ENCODE measurements at regions not wholly inside any gene's neighbourhood (a gene's known extent, or its start where the extent isn't known, plus 50 kb on each side); places are given as distances from the start of the nearest gene placed in this dataset.

DNA sequence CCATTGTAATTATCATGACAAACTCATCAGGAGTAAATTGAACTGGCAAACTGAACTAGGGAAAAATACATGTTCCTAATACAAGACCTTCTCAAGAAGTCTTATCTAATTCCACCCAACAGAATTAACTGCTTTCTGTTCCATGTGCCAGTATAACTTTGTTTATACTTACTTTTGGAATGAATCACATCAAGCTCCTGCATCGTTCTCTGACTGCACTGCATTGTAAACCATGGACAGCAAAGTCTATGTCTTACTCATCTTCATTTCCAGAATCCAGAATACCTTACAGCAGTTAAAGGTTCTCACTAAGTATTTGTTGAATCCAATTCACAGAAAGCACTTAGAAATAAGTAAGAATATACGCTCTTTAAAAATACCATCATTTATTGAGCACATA lies 102.8 kb downstream of the PLK2 start:
- TF ChIP-seq POLR2AphosphoS5 (IDR thresholded peaks at IDR 0.05) (no peak), CTCF (IDR thresholded peaks at IDR 0.05) (no peak), EP300 (IDR thresholded peaks at IDR 0.05) (no peak), POLR2A (IDR thresholded peaks at IDR 0.05) (no peak)

Measured in stomach (tissue), 4 donors.